WTC11 (cell line): ENCODE measurements at regions not wholly inside any gene's neighbourhood (a gene's known extent, or its start where the extent isn't known, plus 50 kb on each side); places are given as distances from the start of the nearest gene placed in this dataset.
A peak's percentile ranks its signal among the peaks of the same experiment; 100 is the strongest.

Experiments
- ATAC-seq: fragments of 200-7000 bp; cut with Tn5 transposase; 2 replicates; pipeline ENCODE4 v1.10.0; 2021; ENCODE audit warnings: mild to moderate bottlenecking, moderate library complexity
- CTCF ChIA-PET: fragments of 300-600 bp; sonication (Branson Sonifier 250); formaldehyde crosslinking; loops from one replicate; lab custom pipeline; 2021; ENCODE audit warnings: antibody characterized with exemption; lab: Charles Lee
- POLR2A ChIA-PET: fragments of 350-600 bp; sonication (Branson Sonifier 250); formaldehyde crosslinking; loops from one replicate; lab custom pipeline; 2021; ENCODE audit warnings: antibody characterized with exemption; lab: Charles Lee
- DNase-seq: peaks from one replicate; pipeline ENCODE4 v3.0.0; 2021; ENCODE audit warnings: low spot score
- H3K27ac Mint-ChIP-seq: 2 replicates; pipeline ENCODE4 v1.8.0; 2021; ENCODE audit warnings: mixed read lengths
- H3K27me3 Mint-ChIP-seq: 2 replicates; pipeline ENCODE4 v1.8.0; 2021; ENCODE audit warnings: low read depth, mild to moderate bottlenecking, moderate library complexity, mixed read lengths
- H3K36me3 Mint-ChIP-seq: 2 replicates; pipeline ENCODE4 v1.8.0; 2021; ENCODE audit warnings: mixed read lengths
- H3K4me1 Mint-ChIP-seq: 2 replicates; pipeline ENCODE4 v1.8.0; 2022; ENCODE audit warnings: mixed read lengths
- H3K4me3 Mint-ChIP-seq: 2 replicates; pipeline ENCODE4 v1.8.0; 2021; ENCODE audit warnings: mild to moderate bottlenecking, moderate library complexity, mixed read lengths
- H3K9me3 Mint-ChIP-seq: 2 replicates; pipeline ENCODE4 v1.8.0; 2021; ENCODE audit warnings: mixed read lengths
- CREM ChIP-seq: sonication (generic); formaldehyde crosslinking; IDR thresholded peaks from 2 replicates; pipeline ENCODE4 v1.8.1; 2022; ENCODE audit warnings: mild to moderate bottlenecking, missing genetic modification reagents, moderate library complexity
- ELF4 ChIP-seq: sonication (generic); formaldehyde crosslinking; IDR thresholded peaks from 2 replicates; pipeline ENCODE4 v1.8.1; 2022; ENCODE audit warnings: low read depth, mild to moderate bottlenecking, moderate library complexity, missing genetic modification reagents
- ETV6 ChIP-seq: sonication (generic); formaldehyde crosslinking; IDR thresholded peaks from 2 replicates; pipeline ENCODE4 v1.8.1; 2022; ENCODE audit warnings: mild to moderate bottlenecking, missing genetic modification reagents
- FOXJ3 ChIP-seq: sonication (generic); formaldehyde crosslinking; IDR thresholded peaks from 2 replicates; pipeline ENCODE4 v1.9.0; 2021; ENCODE audit warnings: missing genetic modification reagents, mild to moderate bottlenecking, borderline replicate concordance
- FOXP4 ChIP-seq: sonication (generic); formaldehyde crosslinking; IDR thresholded peaks from 2 replicates; pipeline ENCODE4 v1.8.0; 2022; ENCODE audit warnings: mild to moderate bottlenecking, missing genetic modification reagents
- GABPB1 ChIP-seq: sonication (generic); formaldehyde crosslinking; IDR thresholded peaks from 2 replicates; pipeline ENCODE4 v1.8.1; 2023; ENCODE audit warnings: mild to moderate bottlenecking, missing genetic modification reagents
- JAZF1 ChIP-seq: fragments of 250-450 bp; sonication (Bioruptor Pico); IDR thresholded peaks from 2 replicates; pipeline ENCODE4 v1.9.0; 2021; ENCODE audit warnings: moderate library complexity, mild to moderate bottlenecking, inconsistent platforms
- MAX ChIP-seq: sonication (generic); formaldehyde crosslinking; IDR thresholded peaks from 2 replicates; pipeline ENCODE4 v1.8.0; 2022; ENCODE audit warnings: mild to moderate bottlenecking, missing genetic modification reagents
- MYBL2 ChIP-seq: sonication (generic); formaldehyde crosslinking; IDR thresholded peaks from 2 replicates; pipeline ENCODE4 v1.8.1; 2023; ENCODE audit warnings: mild to moderate bottlenecking, moderate library complexity, missing genetic modification reagents
- NR1H2 ChIP-seq: sonication (generic); formaldehyde crosslinking; IDR thresholded peaks from 2 replicates; pipeline ENCODE4 v1.9.0; 2021; ENCODE audit warnings: mild to moderate bottlenecking, moderate library complexity, missing genetic modification reagents
- NR3C1 ChIP-seq: sonication (generic); formaldehyde crosslinking; conservative IDR thresholded peaks from 2 replicates; pipeline ENCODE4 v1.8.1; 2023; ENCODE audit warnings: low read depth, mild to moderate bottlenecking, missing genetic modification reagents
- OVOL2 ChIP-seq: fragments of 250-450 bp; sonication (Bioruptor Pico); IDR thresholded peaks from 2 replicates; pipeline ENCODE4 v1.9.0; 2021; ENCODE audit warnings: mild to moderate bottlenecking, borderline replicate concordance
- SOX15 ChIP-seq: fragments of 250-450 bp; sonication (Bioruptor Pico); IDR thresholded peaks from 2 replicates; pipeline ENCODE4 v1.9.0; 2021; ENCODE audit warnings: mild to moderate bottlenecking
- TCF7 ChIP-seq: sonication (generic); formaldehyde crosslinking; IDR thresholded peaks from 2 replicates; pipeline ENCODE4 v1.8.0; 2022; ENCODE audit warnings: mild to moderate bottlenecking, low read depth, missing genetic modification reagents, moderate library complexity
- TEAD1 ChIP-seq: sonication (generic); formaldehyde crosslinking; IDR thresholded peaks from 2 replicates; pipeline ENCODE4 v1.8.0; 2022; ENCODE audit warnings: mild to moderate bottlenecking, missing genetic modification reagents
- ZBTB43 ChIP-seq: sonication (generic); formaldehyde crosslinking; IDR thresholded peaks from 2 replicates; pipeline ENCODE4 v1.8.1; 2023; ENCODE audit warnings: mild to moderate bottlenecking, missing genetic modification reagents
- ZNF219 ChIP-seq: sonication (generic); formaldehyde crosslinking; IDR thresholded peaks from 2 replicates; pipeline ENCODE4 v1.8.0; 2023; ENCODE audit warnings: missing genetic modification reagents, mild to moderate bottlenecking, borderline replicate concordance
- ZNF396 ChIP-seq: fragments of 250-450 bp; sonication (Bioruptor Pico); IDR thresholded peaks from 2 replicates; pipeline ENCODE4 v1.8.0; 2021; ENCODE audit warnings: mild to moderate bottlenecking, moderate library complexity, borderline replicate concordance
- ZNF423 ChIP-seq: fragments of 250-450 bp; sonication (Bioruptor Pico); IDR thresholded peaks from 2 replicates; pipeline ENCODE4 v2.1.2; 2022; ENCODE audit warnings: mild to moderate bottlenecking, moderate library complexity

GRCh38 chr11:130732476-130732875, 183.8 kb downstream of the SNX19 start:
- TF ChIP-seq TEAD1 (CRISPR knock-in tag) (no peak), NR1H2 (CRISPR knock-in tag) (no peak), GABPB1 (CRISPR knock-in tag) (no peak), ZNF396 (CRISPR knock-in tag) (no peak), JAZF1 (CRISPR knock-in tag) (no peak), MYBL2 (no peak), FOXP4 (CRISPR knock-in tag) (no peak), OVOL2 (no peak), NR3C1 (no peak), SOX15 (CRISPR knock-in tag) (no peak), TCF7 (CRISPR knock-in tag) (no peak), FOXJ3 (no peak), ZBTB43 (no peak)
- H3K27me3 Mint-ChIP-seq: peaks cover 5% of the 10 kb centered on the region; the same call in 1 of the 2 replicates
- H3K4me1 Mint-ChIP-seq: peaks cover 15% of the 10 kb centered on the region
- CTCF ChIA-PET: no interaction called here
- DNase-seq (no peak), ATAC-seq (no peak)
- H3K36me3 Mint-ChIP-seq: peaks cover 36% of the 10 kb centered on the region
- H3K4me3 Mint-ChIP-seq: no peak overlapping the region
- peaks cover 58% of the 10 kb centered on the region for H3K9me3 Mint-ChIP-seq
- H3K27ac Mint-ChIP-seq: no peak overlapping the region
- POLR2A ChIA-PET: no interaction called here

- Mint-ChIP-seq H3K27me3 (peaks cover 10% of the 10 kb centered on the region), H3K27ac (no peak overlapping the region), H3K4me3 (no peak overlapping the region), H3K4me1 (peaks cover 14% of the 10 kb centered on the region), H3K36me3 (peaks cover 34% of the 10 kb centered on the region), H3K9me3 (peaks cover 71% of the 10 kb centered on the region)
- no peak for ATAC-seq
- POLR2A ChIA-PET: no interaction called here
- DNase-seq: no peak
- CTCF ChIA-PET: no interaction called here
- TF ChIP-seq ZNF219 (no peak), ZNF423 (peak; percentile 54; the same call in 1 of the 2 replicates)
Observed at GRCh38 chr11:130737041-130737830, 179.0 kb downstream of the SNX19 start.

- Mint-ChIP-seq H3K27me3 (peaks cover 10% of the 10 kb centered on the region), H3K36me3 (peaks cover 39% of the 10 kb centered on the region), H3K27ac (no peak overlapping the region), H3K4me1 (peaks cover 14% of the 10 kb centered on the region), H3K4me3 (no peak overlapping the region), H3K9me3 (peaks cover 73% of the 10 kb centered on the region)
- POLR2A ChIA-PET: no interaction called here
- ATAC-seq (no peak), DNase-seq (no peak)
- CTCF ChIA-PET: no interaction called here
- TF ChIP-seq CREM (CRISPR knock-in tag) (no peak), MAX (CRISPR knock-in tag) (no peak), ELF4 (CRISPR knock-in tag) (no peak), ETV6 (no peak)
Observed at GRCh38 chr11:130737866-130738431, 178.3 kb downstream of the SNX19 start.
